ENCODE measurements at regions not wholly inside any gene's neighbourhood (a gene's known extent, or its start where the extent isn't known, plus 50 kb on each side); places are given as distances from the start of the nearest gene placed in this dataset.
A peak's percentile ranks its signal among the peaks of the same experiment; 100 is the strongest.
"Not testable (repeated sequence)": the region's sequence is repeated elsewhere in the genome, so short reads cannot be mapped to it uniquely, and the experiment has no call there.

GRCh38 chr2:95670167-95670566 is 78.4 kb downstream of the TRIM43 start:
- no peak overlapping the region for H3K4me3 ChIP-seq (ENCODE audit: control insufficient read depth, low read depth, low read length)
- DNase-seq (ENCODE audit: low read depth) = peak; percentile 17
- no peak for TF ChIP-seq CTCF (IDR thresholded peaks at IDR 0.05; ENCODE audit: control insufficient read depth, insufficient read depth, low read depth, low read length, missing control alignments)

- H3K4me3 ChIP-seq (ENCODE audit: control insufficient read depth, low read depth, low read length) = no peak overlapping the region
- TF ChIP-seq CTCF (IDR thresholded peaks at IDR 0.05; ENCODE audit: control insufficient read depth, insufficient read depth, low read depth, low read length, missing control alignments) = no peak
- no peak for DNase-seq (ENCODE audit: low read depth)
Observed at GRCh38 chr2:95670686-95671085, 78.9 kb downstream of the TRIM43 start.

- not testable (repeated sequence) for H3K4me3 ChIP-seq (ENCODE audit: control insufficient read depth, low read depth, low read length); DNase-seq (ENCODE audit: low read depth)
Observed at GRCh38 chr2:95671171-95671570, 79.4 kb downstream of the TRIM43 start.

GRCh38 chr2:95671992-95672391 is 80.2 kb downstream of the TRIM43 start:
- not testable (repeated sequence) for DNase-seq (ENCODE audit: low read depth); H3K4me3 ChIP-seq (ENCODE audit: control insufficient read depth, low read depth, low read length)

GRCh38 chr2:95672500-95672899 is 80.7 kb downstream of the TRIM43 start:
- DNase-seq (ENCODE audit: low read depth); H3K4me3 ChIP-seq (ENCODE audit: control insufficient read depth, low read depth, low read length): not testable (repeated sequence)

- no peak overlapping the region for H3K4me3 ChIP-seq (ENCODE audit: control insufficient read depth, low read depth, low read length)
- no peak for TF ChIP-seq CTCF (IDR thresholded peaks at IDR 0.05; ENCODE audit: control insufficient read depth, insufficient read depth, low read depth, low read length, missing control alignments)
- DNase-seq (ENCODE audit: low read depth) = no peak
Observed at GRCh38 chr2:95674186-95674585, 82.4 kb downstream of the TRIM43 start.

GRCh38 chr2:95676573-95676972 is 84.8 kb downstream of the TRIM43 start:
- not testable (repeated sequence) for DNase-seq (ENCODE audit: low read depth); H3K4me3 ChIP-seq (ENCODE audit: control insufficient read depth, low read depth, low read length)

- no peak overlapping the region for H3K4me3 ChIP-seq (ENCODE audit: control insufficient read depth, low read depth, low read length)
- no peak for DNase-seq (ENCODE audit: low read depth)
- no peak for TF ChIP-seq CTCF (IDR thresholded peaks at IDR 0.05; ENCODE audit: control insufficient read depth, insufficient read depth, low read depth, low read length, missing control alignments)
Observed at GRCh38 chr2:95677346-95677745, 85.5 kb downstream of the TRIM43 start.

GRCh38 chr2:95677833-95678232 is 86.0 kb downstream of the TRIM43 start:
- H3K4me3 ChIP-seq (ENCODE audit: control insufficient read depth, low read depth, low read length); DNase-seq (ENCODE audit: low read depth): not testable (repeated sequence)

GRCh38 chr2:95681158-95681557 is 89.4 kb downstream of the TRIM43 start:
- DNase-seq (ENCODE audit: low read depth); H3K4me3 ChIP-seq (ENCODE audit: control insufficient read depth, low read depth, low read length): not testable (repeated sequence)

GRCh38 chr2:95681589-95682081 is 89.8 kb downstream of the TRIM43 start:
- DNase-seq (ENCODE audit: low read depth); H3K4me3 ChIP-seq (ENCODE audit: control insufficient read depth, low read depth, low read length): not testable (repeated sequence)

- DNase-seq (ENCODE audit: low read depth) = not testable (repeated sequence)
- peak overlapping the region; percentile 52 for H3K4me3 ChIP-seq (ENCODE audit: control insufficient read depth, low read depth, low read length)
Observed at GRCh38 chr2:95682889-95683517, 91.2 kb downstream of the TRIM43 start.

Measured in AG09309 (cell line).